Uterus (tissue), 3 donors: ENCODE measurements at regions not wholly inside any gene's neighbourhood (a gene's known extent, or its start where the extent isn't known, plus 50 kb on each side); places are given as distances from the start of the nearest gene placed in this dataset.

ENCODE experiments used
- DNase-seq, 2 donors: peaks; one replicate each; pipeline ENCODE4 v3.0.0-alpha.2; 2019 to 2020
- H3K27ac ChIP-seq, 2 donors: fragments of 200-600 bp; sonication (generic); 1 replicate in 1 of 2; 2 replicates in 1 of 2; pipeline ENCODE4 v1.5.1; 2016 to 2018
- H3K27me3 ChIP-seq, 2 donors: fragments of 200-600 bp; sonication (generic); one replicate each; pipeline ENCODE4 v1.5.1; 2018 to 2019; ENCODE audit warnings: control low read depth in 1 of 2
- H3K36me3 ChIP-seq, 2 donors: fragments of 200-600 bp; sonication (generic); one replicate each; pipeline ENCODE4 v1.5.1; 2019; ENCODE audit warnings: control low read depth in 1 of 2
- H3K4me1 ChIP-seq, 2 donors: fragments of 200-600 bp; sonication (generic); one replicate each; pipeline ENCODE4 v1.5.1; 2018 to 2019; ENCODE audit warnings: control low read depth in 1 of 2
- H3K4me3 ChIP-seq, 2 donors: fragments of 200-600 bp; sonication (generic); 1 replicate in 1 of 2; 2 replicates in 1 of 2; pipeline ENCODE4 v1.5.1; 2018 to 2019; ENCODE audit warnings: mild to moderate bottlenecking in 1 of 2
- H3K9me3 ChIP-seq, 2 donors: fragments of 200-600 bp; sonication (generic); one replicate each; pipeline ENCODE4 v1.5.1; 2019; ENCODE audit warnings: control low read depth in 1 of 2
- POLR2A ChIP-seq, 2 donors: fragments of 450-650 bp; IDR thresholded peaks; one replicate each; pipeline ENCODE4 v1.6.1; 2016; ENCODE audit warnings: antibody characterized with exemption in 2 of 2, mild to moderate bottlenecking in 1 of 2, moderate library complexity in 1 of 2
- intact Hi-C: fragments of 100-400 bp; cut with DNase I; formaldehyde crosslinking; loops from one replicate; pipeline ENCODE4 v1.15.1; 2023; ENCODE audit warnings: low total_unique reads
- TF ChIP-seq, protein P1 (sequence below), 4 experiments: fragments of 200-600 bp in 2 of 4; fragments of 450-650 bp in 2 of 4; sonication (generic) in 2 of 4; IDR thresholded peaks; one replicate each; pipeline ENCODE4 v1.5.1; 2016 to 2019; ENCODE audit warnings: antibody characterized with exemption in 4 of 4, mild to moderate bottlenecking in 2 of 4, moderate library complexity in 1 of 4
- donor health status: DM: yes; HTN: yes; CAD: no.

DNA sequence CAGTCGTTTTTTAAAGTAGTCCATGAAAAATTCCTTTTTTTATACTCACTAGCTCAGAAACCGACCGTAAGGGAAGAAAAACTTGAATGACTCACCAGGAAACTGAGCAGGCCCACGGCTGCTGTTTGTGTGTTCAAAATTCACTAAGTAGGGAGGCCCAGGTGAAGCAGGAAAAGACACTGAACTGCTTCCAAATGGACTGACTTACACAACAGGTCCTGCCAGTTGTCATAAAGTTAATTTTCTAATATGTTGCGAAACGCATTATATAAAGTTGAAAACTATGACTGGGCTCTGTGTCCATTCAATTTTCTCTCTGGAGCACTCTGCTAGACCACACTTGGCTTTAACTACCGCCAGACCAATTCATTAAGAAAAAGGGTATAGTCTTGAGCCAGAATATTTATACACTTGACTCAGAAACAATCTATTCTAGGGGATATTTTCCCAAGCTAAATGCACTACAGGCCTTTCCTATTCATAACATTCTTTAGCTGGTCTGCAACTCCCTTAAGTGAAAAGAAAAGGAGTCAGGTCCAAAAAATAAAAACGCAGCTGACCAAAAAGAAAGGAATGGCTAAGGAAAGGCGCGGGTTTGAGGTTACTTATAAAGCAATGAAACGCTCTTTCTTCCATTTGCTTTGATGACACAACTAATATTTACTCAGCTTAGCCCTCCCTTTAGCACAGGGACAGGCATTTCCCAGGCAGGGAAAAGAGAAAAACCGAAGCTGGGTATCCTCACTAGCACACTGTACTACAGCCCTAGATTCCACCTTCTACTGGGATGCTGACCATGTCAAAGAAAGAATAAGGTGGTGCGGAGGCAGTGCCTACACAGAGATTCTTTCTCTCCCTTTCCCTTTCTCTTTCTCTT lies 306.3 kb upstream of the ESRRG start:
- Histone ChIP-seq H3K36me3 (no peaks in the 10 kb centered on the region), H3K4me1 (no peaks in the 10 kb centered on the region), H3K27ac (no peak overlapping the region), H3K27me3 (no peaks in the 10 kb centered on the region), H3K9me3 (no peaks in the 10 kb centered on the region), H3K4me3 (no peak overlapping the region)
- TF ChIP-seq POLR2A (IDR thresholded peaks at IDR 0.05): no peak
- TF ChIP-seq, protein P1, sequence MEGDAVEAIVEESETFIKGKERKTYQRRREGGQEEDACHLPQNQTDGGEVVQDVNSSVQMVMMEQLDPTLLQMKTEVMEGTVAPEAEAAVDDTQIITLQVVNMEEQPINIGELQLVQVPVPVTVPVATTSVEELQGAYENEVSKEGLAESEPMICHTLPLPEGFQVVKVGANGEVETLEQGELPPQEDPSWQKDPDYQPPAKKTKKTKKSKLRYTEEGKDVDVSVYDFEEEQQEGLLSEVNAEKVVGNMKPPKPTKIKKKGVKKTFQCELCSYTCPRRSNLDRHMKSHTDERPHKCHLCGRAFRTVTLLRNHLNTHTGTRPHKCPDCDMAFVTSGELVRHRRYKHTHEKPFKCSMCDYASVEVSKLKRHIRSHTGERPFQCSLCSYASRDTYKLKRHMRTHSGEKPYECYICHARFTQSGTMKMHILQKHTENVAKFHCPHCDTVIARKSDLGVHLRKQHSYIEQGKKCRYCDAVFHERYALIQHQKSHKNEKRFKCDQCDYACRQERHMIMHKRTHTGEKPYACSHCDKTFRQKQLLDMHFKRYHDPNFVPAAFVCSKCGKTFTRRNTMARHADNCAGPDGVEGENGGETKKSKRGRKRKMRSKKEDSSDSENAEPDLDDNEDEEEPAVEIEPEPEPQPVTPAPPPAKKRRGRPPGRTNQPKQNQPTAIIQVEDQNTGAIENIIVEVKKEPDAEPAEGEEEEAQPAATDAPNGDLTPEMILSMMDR (IDR thresholded peaks at IDR 0.05): no peak
- no peak for DNase-seq
- intact Hi-C loops: no loop called here

DNA sequence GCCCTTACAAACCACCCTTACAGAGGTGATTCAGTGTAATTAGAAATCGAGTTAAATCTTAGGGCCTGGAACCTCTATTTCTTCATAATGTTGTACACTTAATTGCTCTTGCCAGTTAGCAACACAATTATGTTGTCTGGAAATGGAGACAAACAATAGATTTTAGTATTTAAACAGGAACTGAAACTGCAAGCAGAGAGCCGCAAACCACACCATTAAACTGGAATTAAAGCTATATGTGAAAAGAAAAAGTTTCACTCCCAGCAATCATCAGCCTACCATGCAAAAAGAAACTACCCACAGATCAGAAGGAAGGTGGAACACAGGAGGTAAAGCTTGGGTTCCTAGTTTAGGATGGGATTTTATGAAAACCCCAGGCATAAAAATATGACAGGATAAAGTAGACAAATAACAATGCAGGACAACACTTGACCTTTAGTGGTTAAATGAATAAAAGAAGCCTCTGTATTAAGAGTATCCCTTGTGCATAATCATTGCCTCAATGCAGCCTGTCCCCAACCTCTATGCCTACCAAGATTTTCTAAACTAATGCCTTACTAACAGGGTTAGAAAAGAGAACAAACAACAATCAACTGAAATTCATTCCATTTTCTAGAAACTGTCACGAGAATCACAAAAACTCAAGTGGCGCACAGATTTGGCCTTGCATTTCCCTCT lies 304.3 kb upstream of the ESRRG start:
- DNase-seq: no peak
- intact Hi-C loops: no loop called here
- Histone ChIP-seq H3K36me3 (no peaks in the 10 kb centered on the region), H3K27ac (no peak overlapping the region), H3K4me1 (no peaks in the 10 kb centered on the region), H3K9me3 (no peaks in the 10 kb centered on the region), H3K4me3 (no peak overlapping the region), H3K27me3 (no peaks in the 10 kb centered on the region)
- TF ChIP-seq, protein P1 (IDR thresholded peaks at IDR 0.05): no peak
- no peak for TF ChIP-seq POLR2A (IDR thresholded peaks at IDR 0.05)

DNA sequence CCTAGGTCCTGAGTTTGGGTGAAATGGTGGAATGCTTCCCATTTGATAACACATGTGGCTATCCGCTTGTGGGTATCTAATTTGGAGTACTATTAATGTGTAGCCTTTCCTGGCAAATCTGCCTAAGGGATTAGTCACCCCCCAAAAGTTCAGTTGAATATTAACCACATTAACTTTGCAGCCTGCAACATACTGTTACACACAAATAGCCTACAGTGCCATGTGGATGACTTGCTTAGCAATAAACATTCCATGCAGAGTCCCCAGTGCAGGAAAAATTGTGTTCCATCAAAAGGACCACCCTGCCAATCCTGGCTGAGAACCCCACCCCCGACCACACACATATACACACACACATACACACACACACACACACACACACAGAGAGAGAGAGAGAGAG lies 303.3 kb upstream of the ESRRG start:
- H3K27me3 ChIP-seq: no peaks in the 10 kb centered on the region
- TF ChIP-seq, protein P1 (IDR thresholded peaks at IDR 0.05): no peak
- no peak for TF ChIP-seq POLR2A (IDR thresholded peaks at IDR 0.05)
- no peak for DNase-seq
- H3K36me3 ChIP-seq: no peaks in the 10 kb centered on the region
- no peaks in the 10 kb centered on the region for H3K4me1 ChIP-seq
- intact Hi-C loops: no loop called here
- no peak overlapping the region for H3K4me3 ChIP-seq
- H3K9me3 ChIP-seq: no peaks in the 10 kb centered on the region
- H3K27ac ChIP-seq: no peak overlapping the region

DNA sequence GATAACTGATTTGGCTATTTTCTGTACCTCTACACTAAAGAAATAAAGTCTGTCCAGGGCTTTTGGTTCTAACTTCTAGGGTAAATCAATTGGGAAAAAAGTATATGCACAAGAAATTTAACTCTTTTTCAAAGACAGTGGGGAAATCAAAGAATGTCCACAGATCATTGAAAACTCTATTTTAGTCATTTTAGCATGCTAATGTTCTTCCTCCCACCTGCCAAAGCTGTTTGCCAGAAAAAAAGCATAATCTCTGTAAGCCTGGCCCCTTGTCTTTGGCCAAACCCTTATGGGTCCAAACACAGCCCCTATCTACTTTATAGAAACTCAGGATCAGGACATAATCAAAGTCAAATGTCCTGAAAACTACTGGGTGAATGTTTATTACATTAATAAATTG lies 302.2 kb upstream of the ESRRG start:
- Histone ChIP-seq H3K36me3 (no peaks in the 10 kb centered on the region), H3K4me3 (no peak overlapping the region), H3K4me1 (no peaks in the 10 kb centered on the region), H3K27ac (no peak overlapping the region), H3K9me3 (no peaks in the 10 kb centered on the region), H3K27me3 (no peaks in the 10 kb centered on the region)
- no peak for DNase-seq
- TF ChIP-seq POLR2A (IDR thresholded peaks at IDR 0.05): no peak
- TF ChIP-seq, protein P1 (IDR thresholded peaks at IDR 0.05): no peak
- intact Hi-C loops: no loop called here

DNA sequence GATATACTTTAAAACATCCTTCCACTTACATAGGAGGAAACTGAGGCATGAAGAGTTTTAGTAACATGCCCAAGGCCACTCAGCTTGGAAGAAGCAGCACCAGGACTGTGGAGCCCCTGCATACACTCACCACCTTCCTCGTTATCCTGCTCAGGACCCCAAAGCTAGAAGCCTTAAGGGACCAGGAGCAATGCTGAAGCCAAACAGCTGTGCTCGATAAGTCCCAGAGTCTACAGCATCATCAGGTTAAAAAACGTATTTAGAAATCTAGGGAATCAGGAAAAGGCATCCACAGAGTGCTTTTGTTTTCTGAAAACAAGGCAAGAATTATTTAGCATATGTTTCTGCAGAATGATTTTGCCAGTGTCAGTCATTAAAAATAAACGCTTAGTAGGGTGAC lies 301.7 kb upstream of the ESRRG start:
- no peak overlapping the region for H3K27ac ChIP-seq
- H3K27me3 ChIP-seq: no peaks in the 10 kb centered on the region
- no peak for TF ChIP-seq POLR2A (IDR thresholded peaks at IDR 0.05)
- TF ChIP-seq, protein P1 (IDR thresholded peaks at IDR 0.05): no peak
- H3K36me3 ChIP-seq: no peaks in the 10 kb centered on the region
- intact Hi-C loops: no loop called here
- no peaks in the 10 kb centered on the region for H3K9me3 ChIP-seq
- H3K4me1 ChIP-seq: no peaks in the 10 kb centered on the region
- no peak overlapping the region for H3K4me3 ChIP-seq
- no peak for DNase-seq
